Trophoblast cell (in vitro differentiated cells and primary cell): ENCODE measurements at regions not wholly inside any gene's neighbourhood (a gene's known extent, or its start where the extent isn't known, plus 50 kb on each side); places are given as distances from the start of the nearest gene placed in this dataset.

Source experiments
- DNase-seq, 2 donors: peaks; one replicate each; pipeline ENCODE4 v3.0.0-alpha.2; 2016
- H2AFZ ChIP-seq: 2 replicates; pipeline ENCODE4 v1.6.1; 2013; ENCODE audit warnings: low read length, moderate library complexity, mild to moderate bottlenecking; ENCODE audit not compliant: insufficient read depth, poor library complexity
- H2AK5ac ChIP-seq: 2 replicates; pipeline ENCODE4 v1.6.1; 2013; ENCODE audit warnings: mild to moderate bottlenecking, low read length
- H2BK120ac ChIP-seq: 2 replicates; pipeline ENCODE4 v1.6.1; 2013; ENCODE audit warnings: low read length, mild to moderate bottlenecking, moderate library complexity; ENCODE audit not compliant: insufficient read depth, poor library complexity
- H2BK12ac ChIP-seq: 2 replicates; pipeline ENCODE4 v1.6.1; 2013; ENCODE audit warnings: mild to moderate bottlenecking, low read length, moderate library complexity
- H2BK5ac ChIP-seq: 2 replicates; pipeline ENCODE4 v1.6.1; 2013; ENCODE audit warnings: low read length, low read depth, moderate library complexity, mild to moderate bottlenecking; ENCODE audit not compliant: poor library complexity
- H3K14ac ChIP-seq: 2 replicates; pipeline ENCODE4 v1.6.1; 2013; ENCODE audit warnings: mild to moderate bottlenecking, low read length
- H3K18ac ChIP-seq: 2 replicates; pipeline ENCODE4 v1.6.1; 2013; ENCODE audit warnings: mild to moderate bottlenecking, low read length
- H3K23ac ChIP-seq: 2 replicates; pipeline ENCODE4 v1.6.1; 2013; ENCODE audit warnings: low read length
- H3K27ac ChIP-seq: 2 replicates; pipeline ENCODE4 v1.5.1; 2013; ENCODE audit warnings: low read depth, mild to moderate bottlenecking, inconsistent platforms, low read length, moderate library complexity
- H3K27me3 ChIP-seq: 2 replicates; pipeline ENCODE4 v1.6.1; 2013; ENCODE audit warnings: inconsistent platforms, mild to moderate bottlenecking, low read length, moderate library complexity; ENCODE audit not compliant: insufficient read depth
- H3K36me3 ChIP-seq, 2 experiments: 1 replicate in 1 of 2; 2 replicates in 1 of 2; pipeline ENCODE4 v1.6.1; 2013; ENCODE audit warnings: low read length in 2 of 2, mild to moderate bottlenecking in 2 of 2, moderate library complexity in 1 of 2; ENCODE audit not compliant: insufficient read depth in 2 of 2, control insufficient read depth in 1 of 2
- H3K4ac ChIP-seq: 2 replicates; pipeline ENCODE4 v1.6.1; 2013; ENCODE audit warnings: low read depth, mild to moderate bottlenecking, low read length, moderate library complexity
- H3K4me1 ChIP-seq, 2 experiments: 1 replicate in 1 of 2; 2 replicates in 1 of 2; pipeline ENCODE4 v1.6.1; 2013; ENCODE audit warnings: low read length in 2 of 2, mild to moderate bottlenecking in 2 of 2, moderate library complexity in 1 of 2; ENCODE audit not compliant: insufficient read depth in 2 of 2, control insufficient read depth in 1 of 2
- H3K4me2 ChIP-seq: 2 replicates; pipeline ENCODE4 v1.6.1; 2013; ENCODE audit warnings: inconsistent platforms, mild to moderate bottlenecking, low read length, moderate library complexity
- H3K4me3 ChIP-seq: 2 replicates; pipeline ENCODE4 v1.5.1; 2013; ENCODE audit warnings: mild to moderate bottlenecking, low read depth, low read length, inconsistent platforms
- H3K79me1 ChIP-seq: one replicate; pipeline ENCODE4 v1.6.1; 2013; ENCODE audit warnings: low read length
- H3K79me2 ChIP-seq: 2 replicates; pipeline ENCODE4 v1.6.1; 2013; ENCODE audit warnings: low read length, mild to moderate bottlenecking; ENCODE audit not compliant: control insufficient read depth, insufficient read depth, poor library complexity
- H3K9ac ChIP-seq: 2 replicates; pipeline ENCODE4 v1.6.1; 2013; ENCODE audit warnings: mild to moderate bottlenecking, low read length
- H3K9me3 ChIP-seq: 2 replicates; pipeline ENCODE4 v1.6.1; 2013; ENCODE audit warnings: low read depth, mild to moderate bottlenecking, control low read depth, inconsistent platforms, low read length; ENCODE audit not compliant: insufficient read depth
- H4K12ac ChIP-seq: 2 replicates; pipeline ENCODE4 v1.6.1; 2013; ENCODE audit warnings: low read depth, mild to moderate bottlenecking, low read length, moderate library complexity
- H4K8ac ChIP-seq: 2 replicates; pipeline ENCODE4 v1.6.1; 2013; ENCODE audit warnings: low read depth, mild to moderate bottlenecking, low read length, moderate library complexity
- H4K91ac ChIP-seq: one replicate; pipeline ENCODE4 v1.6.1; 2013; ENCODE audit warnings: low read depth, mild to moderate bottlenecking, low read length, moderate library complexity
- WGBS: extraction: QIAGEN DNeasy Blood & Tissue Kit; methylation state at CpG from one replicate; pipeline ENCODE4 v1.1.7; 2013; ENCODE audit warnings: missing lambda C conversion rate; ENCODE audit not compliant: insufficient read length, insufficient coverage; ENCODE audit errors: extremely low coverage; 5-methylcytosine and 5-hydroxymethylcytosine counted together

- no peak overlapping the region for H3K4me2 ChIP-seq
- no peak overlapping the region for H3K4ac ChIP-seq
- no peak overlapping the region for H3K27ac ChIP-seq
- no peaks in the 10 kb centered on the region for H3K4me1 ChIP-seq
- H3K27me3 ChIP-seq = no peaks in the 10 kb centered on the region
- no peak overlapping the region for H3K14ac ChIP-seq
- H3K9me3 ChIP-seq = no peaks in the 10 kb centered on the region
- H3K36me3 ChIP-seq = no peaks in the 10 kb centered on the region
- no peak overlapping the region for H2BK120ac ChIP-seq
- no peaks in the 10 kb centered on the region for H3K79me1 ChIP-seq
- no peak for DNase-seq
- H4K8ac ChIP-seq = no peak overlapping the region
- H4K91ac ChIP-seq = no peak overlapping the region
- no peak overlapping the region for H2BK12ac ChIP-seq
- WGBS = no CpG with 5 or more reads among the region's 8 CpGs
- H3K18ac ChIP-seq = no peak overlapping the region
- H3K23ac ChIP-seq = no peak overlapping the region
- no peak overlapping the region for H3K4me3 ChIP-seq
- H2AFZ ChIP-seq = no peak overlapping the region
- H3K9ac ChIP-seq = no peak overlapping the region
- no peak overlapping the region for H4K12ac ChIP-seq
- H2AK5ac ChIP-seq = no peak overlapping the region
- H3K79me2 ChIP-seq = no peaks in the 10 kb centered on the region
- no peak overlapping the region for H2BK5ac ChIP-seq
Measured at GRCh38 chr16:77077256-77077922, 113.6 kb upstream of the MON1B start.

DNA sequence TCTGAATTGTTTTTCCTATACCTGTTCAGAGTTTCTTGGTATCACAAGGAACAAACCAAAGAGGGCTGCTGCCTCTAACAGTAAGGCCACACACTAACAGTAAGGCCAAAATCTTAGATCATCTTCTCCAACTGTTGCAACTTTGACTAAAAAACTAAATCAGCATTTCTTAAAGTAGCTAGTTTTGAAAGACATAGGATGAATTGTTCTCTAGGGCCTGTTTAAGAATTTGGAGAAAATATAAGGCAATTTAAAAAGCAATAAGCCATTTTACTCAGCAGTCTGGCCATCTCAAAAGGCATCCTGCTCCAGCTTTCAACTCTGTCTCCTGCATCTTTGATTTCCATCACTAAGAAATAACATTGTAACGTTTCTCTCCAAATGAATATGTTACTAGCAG is 105.0 kb upstream of the MON1B start:
- Histone ChIP-seq H2BK120ac (no peak overlapping the region), H3K9ac (no peak overlapping the region), H3K4ac (no peak overlapping the region), H4K91ac (no peak overlapping the region), H2AK5ac (no peak overlapping the region), H3K36me3 (no peaks in the 10 kb centered on the region), H4K12ac (no peak overlapping the region), H2BK5ac (no peak overlapping the region), H2BK12ac (no peak overlapping the region), H2AFZ (no peak overlapping the region), H3K27me3 (no peaks in the 10 kb centered on the region), H3K79me2 (no peaks in the 10 kb centered on the region), H3K14ac (no peak overlapping the region), H3K4me3 (no peak overlapping the region), H3K9me3 (no peaks in the 10 kb centered on the region), H4K8ac (no peak overlapping the region), H3K23ac (no peak overlapping the region), H3K79me1 (no peaks in the 10 kb centered on the region), H3K27ac (no peak overlapping the region), H3K4me1 (no peaks in the 10 kb centered on the region), H3K4me2 (no peak overlapping the region), H3K18ac (no peak overlapping the region)
- no CpG with 5 or more reads among the region's 1 CpG for WGBS
- no peak for DNase-seq

DNA sequence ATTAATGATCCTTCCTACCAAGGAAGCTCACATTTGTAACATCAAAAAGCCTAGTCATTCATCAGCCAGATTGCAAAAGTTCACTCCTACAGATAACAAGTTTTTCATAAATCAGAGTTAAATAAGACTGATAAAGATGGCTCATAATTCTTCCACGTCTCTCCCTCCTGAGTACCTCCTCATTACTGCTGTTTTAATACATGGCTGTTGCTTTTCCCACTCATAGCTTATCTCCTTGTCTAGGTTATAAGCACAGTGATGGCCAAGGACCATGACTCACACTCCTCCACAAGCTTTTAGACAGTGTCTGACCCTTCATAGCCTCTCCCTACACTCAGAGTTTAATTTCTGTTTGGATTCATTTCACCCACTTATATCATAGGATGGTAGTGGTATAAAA is 100.9 kb upstream of the MON1B start:
- no peak overlapping the region for H3K18ac ChIP-seq
- no peak overlapping the region for H3K23ac ChIP-seq
- no peak overlapping the region for H3K4ac ChIP-seq
- H3K14ac ChIP-seq = no peak overlapping the region
- WGBS = no CpG with 5 or more reads among the region's 1 CpG
- H2BK12ac ChIP-seq = no peak overlapping the region
- H3K79me1 ChIP-seq = no peaks in the 10 kb centered on the region
- H4K12ac ChIP-seq = no peak overlapping the region
- DNase-seq = no peak
- no peak overlapping the region for H3K27ac ChIP-seq
- no peaks in the 10 kb centered on the region for H3K4me1 ChIP-seq
- no peak overlapping the region for H2AFZ ChIP-seq
- no peak overlapping the region for H2BK120ac ChIP-seq
- H3K9me3 ChIP-seq = no peaks in the 10 kb centered on the region
- H3K79me2 ChIP-seq = no peaks in the 10 kb centered on the region
- no peaks in the 10 kb centered on the region for H3K36me3 ChIP-seq
- H2AK5ac ChIP-seq = no peak overlapping the region
- no peak overlapping the region for H3K9ac ChIP-seq
- no peak overlapping the region for H3K4me2 ChIP-seq
- no peak overlapping the region for H4K8ac ChIP-seq
- no peaks in the 10 kb centered on the region for H3K27me3 ChIP-seq
- H3K4me3 ChIP-seq = no peak overlapping the region
- no peak overlapping the region for H4K91ac ChIP-seq
- H2BK5ac ChIP-seq = no peak overlapping the region

DNA sequence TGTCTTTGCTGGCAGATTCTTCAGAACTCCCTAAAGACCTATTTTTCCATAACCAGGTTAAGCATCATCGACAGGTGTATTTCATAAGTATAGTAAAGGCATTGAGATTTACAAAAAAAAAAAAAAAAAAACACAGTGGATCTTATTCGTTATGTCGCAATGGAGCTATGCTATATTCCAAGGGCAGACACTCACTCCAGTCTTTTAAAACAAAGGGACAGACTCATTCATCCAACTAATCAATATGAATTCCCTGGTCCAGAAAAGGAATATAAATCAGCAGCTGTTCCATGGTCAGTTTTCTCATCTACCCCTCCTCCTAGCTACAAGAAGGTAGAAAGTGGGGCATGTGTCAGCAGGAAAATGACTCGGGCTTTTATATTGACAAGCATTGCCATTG is 97.7 kb upstream of the MON1B start:
- WGBS = no CpG with 5 or more reads among the region's 4 CpGs
- H3K27me3 ChIP-seq = no peaks in the 10 kb centered on the region
- H3K18ac ChIP-seq = no peak overlapping the region
- H4K8ac ChIP-seq = no peak overlapping the region
- no peak overlapping the region for H3K4me2 ChIP-seq
- H2BK120ac ChIP-seq = no peak overlapping the region
- no peak for DNase-seq
- H4K12ac ChIP-seq = no peak overlapping the region
- no peak overlapping the region for H3K9ac ChIP-seq
- no peak overlapping the region for H3K27ac ChIP-seq
- H2BK5ac ChIP-seq = no peak overlapping the region
- no peak overlapping the region for H3K4me3 ChIP-seq
- no peak overlapping the region for H2AK5ac ChIP-seq
- H2AFZ ChIP-seq = no peak overlapping the region
- no peak overlapping the region for H4K91ac ChIP-seq
- H3K79me1 ChIP-seq = no peaks in the 10 kb centered on the region
- no peak overlapping the region for H3K4ac ChIP-seq
- H3K36me3 ChIP-seq = no peaks in the 10 kb centered on the region
- no peaks in the 10 kb centered on the region for H3K79me2 ChIP-seq
- no peak overlapping the region for H2BK12ac ChIP-seq
- H3K9me3 ChIP-seq = no peaks in the 10 kb centered on the region
- H3K23ac ChIP-seq = no peak overlapping the region
- H3K14ac ChIP-seq = no peak overlapping the region
- H3K4me1 ChIP-seq = no peaks in the 10 kb centered on the region
